GM12878 (cell line): ENCODE measurements at regions not wholly inside any gene's neighbourhood (a gene's known extent, or its start where the extent isn't known, plus 50 kb on each side); places are given as distances from the start of the nearest gene placed in this dataset.

Experiments used
- ATAC-seq: fragments of 200-7000 bp; cut with Tn5 transposase; 3 replicates; pipeline ENCODE4 v1.9.1; 2020; ENCODE audit warnings: mild to moderate bottlenecking, moderate library complexity
- BruUV-seq: library from RNA; stranded (reverse); fragments of 400-500 nt; replicated peaks from 2 replicates; lab custom pipeline; 2021; lab: Mats Ljungman, UMichigan
- CTCF ChIA-PET: fragments of 300-600 bp; sonication (Branson Sonifier 250); formaldehyde crosslinking; extraction: SDS; loops from one replicate; lab custom pipeline; 2021; ENCODE audit warnings: inconsistent platforms; lab: Yijun Ruan, JAX
- POLR2A ChIA-PET: fragments of 350-600 bp; formaldehyde crosslinking; extraction: SDS; loops from one replicate; lab custom pipeline; 2021; ENCODE audit warnings: inconsistent platforms; lab: Charles Lee
- RAD21 ChIA-PET: fragments of 300-600 bp; sonication (Branson Sonifier 250); formaldehyde crosslinking; loops from one replicate; lab custom pipeline; 2023; ENCODE audit warnings: antibody characterized with exemption; ENCODE audit not compliant: unreplicated experiment; lab: Charles Lee
- SMC1A ChIA-PET: fragments of 300-600 bp; sonication (Branson Sonifier 250); formaldehyde crosslinking; loops from one replicate; lab custom pipeline; 2023; ENCODE audit not compliant: unreplicated experiment, uncharacterized antibody; lab: Charles Lee
- DNase-seq: peaks from one replicate; pipeline ENCODE4 v3.0.0-alpha.2; 2011; ENCODE audit warnings: low read depth, low spot score
- FAIRE-seq: peaks from 3 replicates; lab custom pipeline; 2011; peaks lifted over from hg19 to GRCh38; lab: Jason Lieb, UNC
- H2AFZ ChIP-seq: 2 replicates; pipeline ENCODE4 v1.6.0; 2011; ENCODE audit warnings: low read depth, low read length, control low read depth; ENCODE audit not compliant: control insufficient read depth
- H3K27ac ChIP-seq: 2 replicates; pipeline ENCODE4 v1.5.1; 2011; ENCODE audit warnings: control low read depth; ENCODE audit not compliant: control insufficient read depth, insufficient read depth
- H3K27me3 ChIP-seq, 2 experiments: replicated peaks in 1 of 2; 2 replicates each; pipeline versions ENCODE4 v1.6.0 to v1.6.1; 2011; ENCODE audit warnings: low read length in 1 of 2; ENCODE audit not compliant: control insufficient read depth in 2 of 2, insufficient read depth in 2 of 2
- H3K36me3 ChIP-seq, 2 experiments: 2 replicates each; pipeline ENCODE4 v1.5.1; 2011; ENCODE audit warnings: low read length in 1 of 2; ENCODE audit not compliant: control insufficient read depth in 2 of 2, insufficient read depth in 2 of 2
- H3K4me1 ChIP-seq: 2 replicates; pipeline ENCODE4 v1.6.1; 2011; ENCODE audit warnings: mild to moderate bottlenecking, low read length, moderate library complexity, mixed read lengths; ENCODE audit not compliant: control insufficient read depth, insufficient read depth
- H3K4me2 ChIP-seq: 2 replicates; pipeline ENCODE4 v1.6.0; 2011; ENCODE audit warnings: control low read depth; ENCODE audit not compliant: control insufficient read depth, insufficient read depth
- H3K4me3 ChIP-seq: fragments of 200-600 bp; sonication (generic); 2 replicates; pipeline ENCODE4 v1.5.1; 2016
- H3K79me2 ChIP-seq: 2 replicates; pipeline ENCODE4 v1.6.0; 2011; ENCODE audit warnings: low read length; ENCODE audit not compliant: control insufficient read depth, insufficient read depth
- H3K9ac ChIP-seq: 2 replicates; pipeline ENCODE4 v1.8.0; 2011; ENCODE audit warnings: low read length, control low read depth, mixed read lengths; ENCODE audit not compliant: control insufficient read depth, insufficient read depth
- H3K9me3 ChIP-seq: replicated peaks from 3 replicates; pipeline ENCODE4 v1.5.1; 2011; ENCODE audit warnings: mild to moderate bottlenecking, low read length; ENCODE audit not compliant: control insufficient read depth, insufficient read depth
- H4K20me1 ChIP-seq: 2 replicates; pipeline ENCODE4 v1.6.0; 2011; ENCODE audit not compliant: control insufficient read depth, insufficient read depth
- FOS ChIP-seq: IDR thresholded peaks from 3 replicates; pipeline ENCODE4 v1.6.1; 2011; ENCODE audit warnings: borderline replicate concordance; ENCODE audit not compliant: insufficient read length; ENCODE audit errors: extremely low read depth
- IRF4 ChIP-seq: IDR thresholded peaks from 2 replicates; pipeline ENCODE4 v1.6.1; 2011; ENCODE audit warnings: low read depth, low read length
- MTA3 ChIP-seq: IDR thresholded peaks from 2 replicates; pipeline ENCODE4 v1.6.1; 2012; ENCODE audit warnings: low read length, inconsistent platforms, borderline replicate concordance
- NFIC ChIP-seq: IDR thresholded peaks from 2 replicates; pipeline ENCODE4 v1.6.1; 2012; ENCODE audit warnings: low read depth, mild to moderate bottlenecking, inconsistent platforms, low read length, moderate library complexity
- NFXL1 ChIP-seq: fragments of 450-650 bp; IDR thresholded peaks from 2 replicates; pipeline ENCODE4 v1.6.1; 2017; ENCODE audit warnings: antibody characterized with exemption, mild to moderate bottlenecking, borderline replicate concordance
- RB1 ChIP-seq: fragments of 450-650 bp; formaldehyde crosslinking; IDR thresholded peaks from 2 replicates; pipeline ENCODE4 v1.6.1; 2017; ENCODE audit warnings: mild to moderate bottlenecking, borderline replicate concordance
- SMAD5 ChIP-seq: IDR thresholded peaks from 2 replicates; pipeline ENCODE4 v1.6.1; 2016; ENCODE audit warnings: antibody characterized with exemption, low read depth
- SREBF2 ChIP-seq: IDR thresholded peaks from 2 replicates; pipeline ENCODE4 v1.6.1; 2012; ENCODE audit warnings: mild to moderate bottlenecking, low read length
- TAF1 ChIP-seq: IDR thresholded peaks from 2 replicates; pipeline ENCODE4 v1.6.1; 2011; ENCODE audit warnings: mild to moderate bottlenecking, low read depth, low read length, borderline replicate concordance
- ZNF622 ChIP-seq: fragments of 450-650 bp; IDR thresholded peaks from 2 replicates; pipeline ENCODE4 v1.6.1; 2017; ENCODE audit warnings: mild to moderate bottlenecking, inconsistent platforms
- WGBS: methylation state at CpG from one replicate; pipeline ENCODE4 v1.1.6; 2016; ENCODE audit warnings: low lambda C conversion rate; ENCODE audit not compliant: insufficient replicate concordance, insufficient coverage; ENCODE audit errors: missing lambda C conversion rate; 5-methylcytosine and 5-hydroxymethylcytosine counted together
- in situ Hi-C: fragments of 300-500 bp; cut with MboI; formaldehyde crosslinking; loops from 9 replicates; pipeline ENCODE4 v1.14.3; 2018; ENCODE audit warnings: mixed read lengths
- intact Hi-C: fragments of 100-400 bp; cut with micrococcal nuclease; formaldehyde crosslinking; loops from one replicate; pipeline ENCODE4 v1.14.2; 2022; ENCODE audit not compliant: unreplicated experiment

GRCh38 chr14:43877351-43877960 lies 629.6 kb downstream of the FSCB start:
- Histone ChIP-seq H3K4me3 (no peak overlapping the region), H3K79me2 (no peaks in the 10 kb centered on the region), H3K9me3 (no peaks in the 10 kb centered on the region), H3K4me2 (no peak overlapping the region), H3K27me3 (no peaks in the 10 kb centered on the region), H3K36me3 (no peaks in the 10 kb centered on the region), H3K9ac (no peak overlapping the region), H4K20me1 (no peaks in the 10 kb centered on the region), H3K4me1 (no peaks in the 10 kb centered on the region), H3K27ac (no peak overlapping the region), H2AFZ (no peak overlapping the region)
- ATAC-seq (no peak), FAIRE-seq (no peak), DNase-seq (no peak)
- in situ Hi-C loops (no loop called here), intact Hi-C loops (loop anchor here (5.0 kb wide), 1 partner anchor 40 kb away; no protein-coding TSS in a partner anchor)
- TF ChIP-seq TAF1 (no peak), SREBF2 (no peak), NFIC (no peak), MTA3 (no peak), FOS (no peak)
- POLR2A ChIA-PET = no interaction called here
- CTCF ChIA-PET = interaction anchor here (1.7 kb wide), 1 partner anchor 18 kb away, joined by 3 read pairs; no protein-coding TSS in a partner anchor
- no TSS peak for BruUV-seq
- SMC1A ChIA-PET = no interaction called here
- WGBS = 32% methylated on average over 3 of the region's 3 CpGs
- RAD21 ChIA-PET = no interaction called here

GRCh38 chr14:43872752-43873655 lies 634.1 kb downstream of the FSCB start:
- TF ChIP-seq RB1 (no peak), IRF4 (no peak), SMAD5 (no peak), ZNF622 (no peak), NFXL1 (no peak)
- Histone ChIP-seq H3K9me3 (no peaks in the 10 kb centered on the region), H4K20me1 (no peaks in the 10 kb centered on the region), H3K27me3 (no peaks in the 10 kb centered on the region), H3K4me2 (no peak overlapping the region), H3K4me3 (no peak overlapping the region), H3K27ac (no peak overlapping the region), H3K36me3 (no peaks in the 10 kb centered on the region), H3K9ac (no peak overlapping the region), H3K4me1 (no peaks in the 10 kb centered on the region), H2AFZ (no peak overlapping the region), H3K79me2 (no peaks in the 10 kb centered on the region)
- DNase-seq (no peak), FAIRE-seq (no peak), ATAC-seq (no peak)
- SMC1A ChIA-PET = no interaction called here
- POLR2A ChIA-PET = no interaction called here
- CTCF ChIA-PET = no interaction called here
- BruUV-seq = no TSS peak
- RAD21 ChIA-PET = no interaction called here
- 31% methylated on average over 7 of the region's 7 CpGs for WGBS
- in situ Hi-C loops (no loop called here), intact Hi-C loops (no loop called here)
